Stimulated activated naive CD8-positive, alpha-beta T cell treated with anti-CD3 and anti-CD28 coated beads, Interleukin-15, Interleukin-2, amounts not matched to agents 100 ng/mL and 50 ng/mL, for 24 hours (primary cell): ENCODE measurements at regions not wholly inside any gene's neighbourhood (a gene's known extent, or its start where the extent isn't known, plus 50 kb on each side); places are given as distances from the start of the nearest gene placed in this dataset.
"Not testable (repeated sequence)": the region's sequence is repeated elsewhere in the genome, so short reads cannot be mapped to it uniquely, and the experiment has no call there.

Experiments
- H3K27ac Mint-ChIP-seq: one replicate; pipeline ENCODE4 v1.8.0; 2021; ENCODE audit warnings: mild to moderate bottlenecking, mixed read lengths
- H3K27me3 Mint-ChIP-seq: one replicate; pipeline ENCODE4 v1.8.0; 2021; ENCODE audit warnings: mixed read lengths
- H3K36me3 Mint-ChIP-seq: one replicate; pipeline ENCODE4 v1.8.0; 2021; ENCODE audit warnings: low read depth, mixed read lengths
- H3K4me1 Mint-ChIP-seq: one replicate; pipeline ENCODE4 v1.8.0; 2021; ENCODE audit warnings: low read depth, mixed read lengths
- H3K4me3 Mint-ChIP-seq: one replicate; pipeline ENCODE4 v1.8.0; 2021; ENCODE audit warnings: mild to moderate bottlenecking, mixed read lengths
- H3K9me3 Mint-ChIP-seq: one replicate; pipeline ENCODE4 v1.8.0; 2021; ENCODE audit warnings: mixed read lengths

DNA sequence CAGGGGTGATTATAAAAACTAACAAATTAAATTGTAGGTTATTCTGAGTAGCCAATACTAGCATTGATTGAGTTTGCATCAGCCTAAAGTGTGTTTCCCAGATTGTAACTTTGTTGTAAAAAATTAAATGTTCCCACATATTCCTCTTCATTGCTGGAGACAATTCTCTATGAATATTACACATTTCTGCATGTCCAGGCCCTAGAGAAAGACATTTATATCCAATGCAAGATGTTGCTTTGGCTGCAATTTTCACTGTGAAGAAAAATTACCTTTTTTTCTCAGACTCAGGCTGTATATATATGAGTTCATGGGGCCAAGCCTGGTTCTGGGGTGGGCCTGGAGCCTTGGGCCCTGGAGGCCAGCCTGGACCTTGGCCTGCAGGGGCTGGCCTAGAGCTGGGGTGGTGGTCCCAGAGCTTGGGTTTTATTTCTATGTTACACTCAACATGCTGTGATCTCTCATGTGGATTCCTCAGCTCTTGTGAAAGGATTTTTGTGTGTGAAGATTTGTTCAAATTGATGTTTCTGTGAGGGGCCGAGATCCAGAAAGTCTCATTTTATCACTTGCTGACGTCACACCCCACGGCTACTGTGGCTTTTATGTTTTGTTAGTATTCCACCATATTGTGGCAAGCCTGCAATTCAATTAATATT is 232.5 kb downstream of the SPATA31A1 start:
- no peak overlapping the region for H3K27ac Mint-ChIP-seq
- H3K27me3 Mint-ChIP-seq: no peaks in the 10 kb centered on the region
- no peaks in the 10 kb centered on the region for H3K4me1 Mint-ChIP-seq
- no peak overlapping the region for H3K4me3 Mint-ChIP-seq
- no peaks in the 10 kb centered on the region for H3K36me3 Mint-ChIP-seq
- H3K9me3 Mint-ChIP-seq: no peaks in the 10 kb centered on the region

DNA sequence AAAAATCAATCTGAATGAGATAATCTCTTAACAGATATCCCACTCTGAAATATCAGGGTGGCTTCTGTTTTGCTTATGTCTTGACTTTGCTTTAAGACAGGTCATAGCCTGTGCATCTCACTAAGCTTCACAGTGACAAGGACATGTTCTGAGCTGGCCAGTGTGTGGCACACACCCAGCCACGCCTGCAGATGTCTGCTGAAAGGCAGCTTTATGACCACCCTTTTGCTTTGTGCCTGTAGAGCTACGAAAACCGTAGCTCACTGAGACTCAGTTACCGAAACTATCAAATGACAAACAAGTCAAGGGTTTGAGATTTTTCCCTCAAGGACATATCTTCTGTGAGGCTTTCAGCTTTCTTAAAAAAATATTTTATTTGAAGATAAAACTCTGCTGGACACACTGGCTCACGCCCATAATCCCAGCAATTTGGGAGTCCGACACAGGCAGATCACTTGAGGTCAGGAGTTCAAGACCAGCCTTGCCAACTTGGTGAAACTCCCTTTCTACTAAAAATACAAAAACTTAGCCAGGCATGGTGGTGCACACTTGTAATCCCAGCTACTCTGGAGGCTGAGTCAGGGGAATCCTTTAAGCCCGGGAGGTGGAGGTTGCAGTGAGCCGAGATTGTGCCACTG is 233.2 kb downstream of the SPATA31A1 start:
- no peaks in the 10 kb centered on the region for H3K36me3 Mint-ChIP-seq
- no peak overlapping the region for H3K27ac Mint-ChIP-seq
- no peaks in the 10 kb centered on the region for H3K27me3 Mint-ChIP-seq
- H3K4me1 Mint-ChIP-seq: no peaks in the 10 kb centered on the region
- no peaks in the 10 kb centered on the region for H3K9me3 Mint-ChIP-seq
- H3K4me3 Mint-ChIP-seq: no peak overlapping the region

DNA sequence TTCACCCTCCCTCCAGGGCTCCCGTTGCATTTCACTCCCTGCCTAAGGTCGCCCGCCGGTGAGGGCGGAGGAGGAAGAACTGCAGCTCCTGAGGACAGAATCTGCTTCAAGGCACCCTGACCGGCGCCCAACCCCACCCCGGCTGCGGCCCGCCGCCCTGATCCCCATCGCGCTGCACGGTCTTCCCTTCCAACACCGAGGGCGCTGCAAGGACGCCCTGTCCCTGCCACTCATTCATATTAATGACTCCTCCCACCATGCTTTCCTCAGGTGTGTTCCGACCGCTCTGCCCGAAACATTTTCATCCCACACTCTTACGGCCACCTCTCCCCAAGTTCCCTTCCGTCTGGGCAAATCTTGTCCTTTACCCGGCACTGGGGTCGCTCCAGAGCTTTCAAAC is 248.6 kb downstream of the SPATA31A1 start:
- H3K27ac Mint-ChIP-seq, H3K4me3 Mint-ChIP-seq, H3K9me3 Mint-ChIP-seq, H3K36me3 Mint-ChIP-seq, H3K27me3 Mint-ChIP-seq, H3K4me1 Mint-ChIP-seq: not testable (repeated sequence)

DNA sequence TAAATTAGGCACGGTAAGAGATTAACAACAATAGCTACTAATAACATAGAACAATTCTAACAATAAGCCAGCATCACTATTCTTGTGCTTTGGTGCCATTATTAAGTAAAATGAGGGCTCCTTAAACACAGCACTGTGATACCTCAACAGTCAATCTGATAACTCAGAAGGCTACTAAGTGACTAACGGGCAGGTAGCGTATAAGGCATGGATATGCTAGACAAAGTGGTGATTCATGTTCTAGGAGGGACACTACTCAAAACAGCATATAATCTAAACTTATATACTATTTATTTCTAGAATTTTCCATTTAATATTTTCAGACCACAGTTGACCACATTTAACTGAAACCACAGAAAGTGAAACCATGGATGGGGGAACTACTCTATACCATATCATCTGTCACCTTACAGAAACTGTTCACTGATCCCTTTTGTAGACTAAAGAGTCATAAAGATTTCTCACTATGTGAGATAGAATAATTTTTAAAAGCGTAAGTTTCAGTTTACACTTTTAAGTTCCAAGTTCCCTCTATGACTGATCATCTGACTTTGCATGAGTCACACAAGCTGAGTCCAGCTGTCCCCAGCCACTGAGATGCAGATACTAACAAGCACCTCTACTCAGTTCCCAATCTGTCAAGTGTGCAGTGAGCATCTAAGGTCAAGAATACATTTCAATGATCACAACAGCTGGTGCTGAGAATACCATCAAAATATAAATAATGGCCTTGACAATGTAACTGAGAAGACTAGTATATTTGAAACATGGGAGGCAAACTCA is 256.2 kb downstream of the SPATA31A1 start:
- not testable (repeated sequence) for H3K27ac Mint-ChIP-seq, H3K4me1 Mint-ChIP-seq, H3K9me3 Mint-ChIP-seq, H3K27me3 Mint-ChIP-seq, H3K36me3 Mint-ChIP-seq, H3K4me3 Mint-ChIP-seq

DNA sequence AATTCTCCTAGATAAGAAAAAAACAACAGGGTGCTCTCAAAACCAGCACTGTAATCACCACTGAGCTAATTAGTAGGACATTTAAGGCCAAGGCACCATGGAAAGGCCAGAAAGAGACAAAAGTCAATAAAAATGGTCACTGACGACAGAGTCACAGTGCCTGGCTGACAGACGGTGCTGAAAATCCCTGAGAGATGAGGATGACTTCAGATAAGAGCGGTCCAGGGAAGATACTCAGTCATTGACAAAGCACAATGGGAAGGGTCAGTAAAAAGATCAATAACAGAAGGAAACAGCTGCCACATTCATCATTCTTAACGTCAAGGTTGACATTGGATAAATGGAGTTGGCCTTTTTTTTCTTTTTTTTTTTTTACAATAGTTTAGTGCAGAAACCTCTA is 261.0 kb downstream of the SPATA31A1 start:
- not testable (repeated sequence) for H3K27ac Mint-ChIP-seq, H3K36me3 Mint-ChIP-seq, H3K9me3 Mint-ChIP-seq, H3K4me1 Mint-ChIP-seq, H3K27me3 Mint-ChIP-seq, H3K4me3 Mint-ChIP-seq

DNA sequence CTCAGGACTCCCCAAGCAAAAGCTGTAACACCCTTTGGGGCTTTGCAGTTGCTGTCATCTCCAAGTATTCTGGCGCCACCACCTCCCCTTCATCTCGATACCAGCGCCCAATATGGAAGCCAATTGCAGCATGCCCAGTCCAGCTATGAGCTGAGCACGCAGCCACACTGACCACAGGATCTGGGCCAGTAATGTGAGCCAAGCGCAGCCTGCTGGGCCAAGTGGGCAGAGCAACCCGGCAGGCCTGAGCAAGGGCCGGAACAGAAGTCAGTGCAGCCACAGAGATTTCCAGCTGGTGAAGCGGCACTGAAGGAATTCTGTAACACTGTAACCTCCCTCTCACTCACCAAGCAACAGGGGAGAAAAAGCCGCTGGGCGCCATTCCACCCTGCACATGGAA is 268.6 kb downstream of the SPATA31A1 start:
- H3K27ac Mint-ChIP-seq, H3K4me3 Mint-ChIP-seq: not testable (repeated sequence)

DNA sequence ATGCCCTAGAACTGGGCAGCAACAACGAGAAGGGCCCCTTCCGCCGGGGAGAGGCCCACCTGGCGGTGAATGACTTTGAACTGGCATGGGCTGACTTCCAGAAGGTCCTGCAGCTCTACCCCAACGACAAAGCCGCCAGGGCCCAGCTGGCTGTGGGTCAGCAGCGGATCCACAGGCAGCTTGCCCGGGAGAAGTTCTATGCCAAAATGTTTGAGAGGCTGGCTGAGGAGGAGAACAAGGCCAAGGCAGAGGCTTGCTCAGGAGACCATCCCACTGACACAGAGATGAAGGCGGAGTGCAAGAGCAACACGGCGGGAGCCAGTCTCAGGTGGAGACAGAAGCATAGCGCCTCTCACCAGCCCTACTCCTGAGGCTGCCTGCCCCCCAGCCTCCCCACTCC is 276.6 kb downstream of the SPATA31A1 start:
- not testable (repeated sequence) for H3K27me3 Mint-ChIP-seq

More for the DNA sequence above, 268.6 kb downstream of the SPATA31A1 start:
- H3K27me3 Mint-ChIP-seq, H3K4me1 Mint-ChIP-seq, H3K36me3 Mint-ChIP-seq, H3K9me3 Mint-ChIP-seq: not testable (repeated sequence)

DNA sequence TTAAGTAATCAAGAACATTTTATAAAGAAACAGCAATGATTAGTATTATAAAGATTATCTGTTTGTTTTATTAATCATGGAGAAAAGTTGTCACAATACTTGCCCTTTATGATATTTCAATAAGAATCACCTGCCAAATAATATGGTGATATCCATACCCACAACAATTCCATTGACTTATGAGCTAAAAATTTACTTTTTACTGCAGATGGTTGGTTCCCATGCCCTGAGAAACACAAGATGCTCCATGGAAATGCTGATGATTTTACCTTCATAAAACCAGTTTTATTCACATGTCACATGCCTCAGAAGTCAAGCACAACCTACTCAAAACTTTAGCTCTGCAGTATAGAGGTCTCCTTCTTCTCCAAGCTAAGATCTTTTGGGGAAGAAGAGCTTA is 293.6 kb downstream of the SPATA31A1 start:
- not testable (repeated sequence) for H3K4me3 Mint-ChIP-seq, H3K4me1 Mint-ChIP-seq, H3K27ac Mint-ChIP-seq, H3K27me3 Mint-ChIP-seq, H3K9me3 Mint-ChIP-seq, H3K36me3 Mint-ChIP-seq

More for the DNA sequence above, 276.6 kb downstream of the SPATA31A1 start:
- H3K27ac Mint-ChIP-seq, H3K4me1 Mint-ChIP-seq, H3K4me3 Mint-ChIP-seq, H3K36me3 Mint-ChIP-seq, H3K9me3 Mint-ChIP-seq: not testable (repeated sequence)

DNA sequence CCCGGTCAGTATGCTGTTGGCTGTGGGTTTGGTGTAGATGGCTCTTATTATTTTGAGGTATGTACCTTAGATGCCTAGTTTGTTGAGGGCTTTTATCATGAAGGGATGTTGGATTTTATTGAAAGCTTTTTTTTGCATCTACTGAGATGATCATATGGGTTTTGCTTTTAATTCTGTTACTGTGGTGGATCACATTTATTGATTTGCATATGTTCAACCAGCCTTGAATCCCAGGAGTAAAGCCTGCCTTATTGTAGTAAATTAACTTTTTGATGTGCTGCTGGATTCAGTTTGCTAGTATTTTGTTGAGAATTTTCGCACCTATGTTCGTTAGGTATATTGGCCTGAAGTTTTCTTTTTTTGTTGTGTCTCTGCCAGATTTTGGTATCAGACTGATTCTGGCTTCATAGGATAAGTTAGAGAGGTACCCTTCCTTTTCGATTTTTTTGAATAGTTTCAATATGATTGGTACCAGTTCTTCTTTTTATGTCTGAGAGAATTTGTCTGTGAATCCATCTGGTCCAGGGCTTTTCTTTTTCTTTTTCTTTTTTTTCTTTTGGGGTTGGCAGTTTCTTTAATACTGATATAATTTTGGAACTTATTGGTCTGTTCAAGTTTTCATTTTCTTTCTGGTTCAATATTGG is 301.6 kb downstream of the SPATA31A1 start:
- H3K4me3 Mint-ChIP-seq, H3K27ac Mint-ChIP-seq, H3K27me3 Mint-ChIP-seq, H3K4me1 Mint-ChIP-seq, H3K36me3 Mint-ChIP-seq, H3K9me3 Mint-ChIP-seq: not testable (repeated sequence)

DNA sequence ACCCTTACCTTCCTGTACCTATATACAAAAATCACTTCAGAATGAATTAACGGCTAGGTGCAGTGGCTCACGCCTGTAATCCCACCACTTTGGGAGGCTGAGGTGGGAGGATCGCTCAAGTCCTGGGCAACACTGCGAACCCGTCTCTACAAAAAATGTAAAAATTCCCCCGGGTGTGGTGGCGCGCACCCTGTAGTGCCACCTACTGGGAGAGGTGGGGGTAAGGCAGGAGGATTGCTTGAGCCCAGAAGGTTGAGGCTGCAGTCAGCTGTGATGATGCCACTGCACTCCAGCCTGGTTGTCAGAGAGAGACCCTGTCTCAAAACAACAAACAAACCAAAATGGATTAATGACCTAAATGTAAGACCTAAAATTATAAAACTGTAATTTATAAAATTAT is 307.6 kb downstream of the SPATA31A1 start:
- H3K36me3 Mint-ChIP-seq, H3K27me3 Mint-ChIP-seq, H3K4me3 Mint-ChIP-seq, H3K9me3 Mint-ChIP-seq, H3K27ac Mint-ChIP-seq, H3K4me1 Mint-ChIP-seq: not testable (repeated sequence)

DNA sequence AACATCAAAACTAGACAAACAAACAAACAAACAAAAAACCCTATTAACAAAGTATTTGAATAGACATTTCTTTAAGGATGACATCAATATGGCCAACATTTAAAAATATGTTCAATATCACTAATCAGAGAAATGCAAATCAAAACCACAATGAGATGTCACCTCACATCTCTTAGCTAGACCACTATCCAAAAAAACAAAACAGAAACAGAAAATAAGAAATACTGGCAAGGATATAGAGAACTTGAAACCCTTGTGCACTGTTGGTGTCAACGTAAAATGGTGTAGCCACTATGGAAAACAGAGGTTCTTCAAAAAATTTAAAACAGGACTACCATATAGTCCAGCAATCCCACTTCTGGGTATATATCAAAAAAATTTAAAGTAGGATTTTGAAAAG is 308.2 kb downstream of the SPATA31A1 start:
- H3K4me3 Mint-ChIP-seq, H3K27me3 Mint-ChIP-seq, H3K36me3 Mint-ChIP-seq, H3K9me3 Mint-ChIP-seq, H3K4me1 Mint-ChIP-seq, H3K27ac Mint-ChIP-seq: not testable (repeated sequence)

DNA sequence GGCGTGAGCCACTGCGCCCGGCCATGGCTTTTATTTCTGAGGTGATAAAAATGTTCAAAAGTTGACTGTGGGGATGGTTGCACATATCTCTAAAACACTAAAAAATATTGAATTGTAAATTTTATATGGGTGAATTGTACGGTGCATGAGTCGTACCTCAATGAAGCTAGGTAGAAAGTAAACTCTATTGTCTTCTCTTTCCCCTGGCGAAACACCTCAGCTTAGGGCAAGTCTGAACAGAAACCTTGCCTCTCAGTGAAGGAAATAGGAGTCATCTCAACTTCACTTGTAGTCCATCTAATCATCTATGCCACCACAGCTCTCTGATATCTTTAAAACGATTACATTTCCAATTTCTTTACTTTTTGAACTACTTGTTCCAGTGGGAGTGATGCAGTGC is 309.6 kb downstream of the SPATA31A1 start:
- H3K9me3 Mint-ChIP-seq, H3K27me3 Mint-ChIP-seq, H3K4me3 Mint-ChIP-seq, H3K4me1 Mint-ChIP-seq, H3K27ac Mint-ChIP-seq, H3K36me3 Mint-ChIP-seq: not testable (repeated sequence)

DNA sequence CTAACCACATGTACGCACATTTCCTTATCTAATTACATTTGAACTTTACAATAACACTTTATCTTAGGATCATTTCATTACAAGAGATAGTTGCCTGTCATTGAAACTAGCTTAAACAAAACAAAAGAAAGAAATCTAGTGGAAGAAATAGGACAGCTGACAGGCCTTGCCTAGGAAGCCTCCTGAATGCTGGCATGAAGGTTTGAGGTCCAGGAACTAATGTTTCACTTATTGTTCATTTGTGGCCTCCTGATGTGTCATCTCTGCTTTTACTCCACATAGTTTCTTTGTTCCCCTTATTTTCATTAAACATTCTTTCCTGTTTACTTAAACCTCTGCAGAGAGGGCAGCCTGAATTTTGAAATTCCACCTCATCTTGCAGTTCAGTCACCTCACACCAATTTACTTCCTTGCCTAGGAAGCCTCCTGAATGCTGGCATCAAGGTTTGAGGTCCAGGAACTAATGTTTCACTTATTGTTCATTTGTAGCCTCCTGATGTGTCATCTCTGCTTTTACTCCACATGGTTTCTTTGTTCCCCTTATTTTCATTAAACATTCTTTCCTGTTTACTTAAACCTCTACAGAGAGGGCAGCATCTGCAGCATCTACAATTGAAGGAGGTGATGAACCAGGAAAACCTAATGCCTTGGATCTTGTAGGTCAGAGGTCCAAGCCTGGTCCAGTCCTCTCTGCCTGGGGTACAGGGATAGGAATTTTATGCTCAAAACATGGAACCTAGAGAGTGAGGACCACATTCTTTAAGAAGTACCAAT is 319.2 kb downstream of the SPATA31A1 start:
- not testable (repeated sequence) for H3K9me3 Mint-ChIP-seq, H3K27ac Mint-ChIP-seq, H3K4me1 Mint-ChIP-seq, H3K4me3 Mint-ChIP-seq, H3K36me3 Mint-ChIP-seq, H3K27me3 Mint-ChIP-seq

DNA sequence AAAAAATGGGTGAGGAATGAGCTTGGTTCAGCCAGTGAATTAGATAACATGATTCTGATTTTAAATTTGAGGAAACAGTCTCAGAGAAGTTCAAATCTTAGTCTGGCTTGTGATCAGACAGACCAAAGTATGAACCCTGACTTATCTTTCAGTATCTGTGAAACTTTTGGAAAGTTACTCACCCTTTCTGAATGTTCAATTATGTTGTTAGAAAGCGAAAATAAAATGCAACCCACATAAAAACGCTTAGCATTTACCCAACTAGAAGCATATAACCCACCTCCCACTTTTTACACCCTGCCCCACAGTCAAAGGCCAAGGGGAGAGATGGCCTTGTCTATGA is 319.7 kb downstream of the SPATA31A1 start:
- not testable (repeated sequence) for H3K36me3 Mint-ChIP-seq, H3K4me1 Mint-ChIP-seq, H3K9me3 Mint-ChIP-seq, H3K4me3 Mint-ChIP-seq, H3K27ac Mint-ChIP-seq, H3K27me3 Mint-ChIP-seq
